ENCODE measurements at regions not wholly inside any gene's neighbourhood (a gene's known extent, or its start where the extent isn't known, plus 50 kb on each side); places are given as distances from the start of the nearest gene placed in this dataset.

GRCh38 chr2:239826786-239827522 lies 198.2 kb downstream of the NDUFA10 start:
- 94 to 95% methylated on average over 21 of the region's 21 CpGs for WGBS, 2 experiments
- H3K36me3 ChIP-seq (ENCODE audit: control insufficient read depth, insufficient read depth, low read length), result no peaks in the 10 kb centered on the region
- H3K4me1 ChIP-seq (ENCODE audit: control insufficient read depth, insufficient read depth, low read length), result no peaks in the 10 kb centered on the region
- H3K27ac ChIP-seq (ENCODE audit: insufficient read depth, low read depth, low read length, poor library complexity, severe bottlenecking), result no peak overlapping the region
- H3K27me3 ChIP-seq (ENCODE audit: control insufficient read depth, insufficient read depth, low read length, poor library complexity, severe bottlenecking), result no peaks in the 10 kb centered on the region
- no peaks in the 10 kb centered on the region for H3K9me3 ChIP-seq (ENCODE audit: control insufficient read depth, low read length)
- H3K4me3 ChIP-seq (ENCODE audit: insufficient read depth, low read depth, low read length), result no peak overlapping the region

- WGBS, 2 experiments, result 95 to 97% methylated on average over 13 of the region's 13 CpGs
- Histone ChIP-seq H3K4me1 (ENCODE audit: control insufficient read depth, insufficient read depth, low read length) (no peaks in the 10 kb centered on the region), H3K9me3 (ENCODE audit: control insufficient read depth, low read length) (no peaks in the 10 kb centered on the region), H3K36me3 (ENCODE audit: control insufficient read depth, insufficient read depth, low read length) (no peaks in the 10 kb centered on the region), H3K27me3 (ENCODE audit: control insufficient read depth, insufficient read depth, low read length, poor library complexity, severe bottlenecking) (no peaks in the 10 kb centered on the region), H3K4me3 (ENCODE audit: insufficient read depth, low read depth, low read length) (no peak overlapping the region), H3K27ac (ENCODE audit: insufficient read depth, low read depth, low read length, poor library complexity, severe bottlenecking) (no peak overlapping the region)
Measured at GRCh38 chr2:239826376-239826775, 198.8 kb downstream of the NDUFA10 start.

GRCh38 chr2:239825705-239825979 lies 199.5 kb downstream of the NDUFA10 start:
- H3K27ac ChIP-seq (ENCODE audit: insufficient read depth, low read depth, low read length, poor library complexity, severe bottlenecking), result no peak overlapping the region
- H3K4me1 ChIP-seq (ENCODE audit: control insufficient read depth, insufficient read depth, low read length), result no peaks in the 10 kb centered on the region
- no peaks in the 10 kb centered on the region for H3K9me3 ChIP-seq (ENCODE audit: control insufficient read depth, low read length)
- H3K36me3 ChIP-seq (ENCODE audit: control insufficient read depth, insufficient read depth, low read length), result no peaks in the 10 kb centered on the region
- H3K27me3 ChIP-seq (ENCODE audit: control insufficient read depth, insufficient read depth, low read length, poor library complexity, severe bottlenecking), result no peaks in the 10 kb centered on the region
- no peak overlapping the region for H3K4me3 ChIP-seq (ENCODE audit: insufficient read depth, low read depth, low read length)
- WGBS, 2 experiments, result 93 to 96% methylated on average over 5 of the region's 5 CpGs

GRCh38 chr2:239824866-239825704 lies 200.1 kb downstream of the NDUFA10 start:
- Histone ChIP-seq H3K4me1 (ENCODE audit: control insufficient read depth, insufficient read depth, low read length) (no peaks in the 10 kb centered on the region), H3K27ac (ENCODE audit: insufficient read depth, low read depth, low read length, poor library complexity, severe bottlenecking) (no peak overlapping the region), H3K4me3 (ENCODE audit: insufficient read depth, low read depth, low read length) (no peak overlapping the region), H3K36me3 (ENCODE audit: control insufficient read depth, insufficient read depth, low read length) (no peaks in the 10 kb centered on the region), H3K9me3 (ENCODE audit: control insufficient read depth, low read length) (no peaks in the 10 kb centered on the region), H3K27me3 (ENCODE audit: control insufficient read depth, insufficient read depth, low read length, poor library complexity, severe bottlenecking) (no peaks in the 10 kb centered on the region)
- 87 to 91% methylated on average over 17 of the region's 17 CpGs for WGBS, 2 experiments

GRCh38 chr2:239824046-239824694 lies 201.0 kb downstream of the NDUFA10 start:
- Histone ChIP-seq H3K27ac (ENCODE audit: insufficient read depth, low read depth, low read length, poor library complexity, severe bottlenecking) (no peak overlapping the region), H3K36me3 (ENCODE audit: control insufficient read depth, insufficient read depth, low read length) (no peaks in the 10 kb centered on the region), H3K4me3 (ENCODE audit: insufficient read depth, low read depth, low read length) (no peak overlapping the region), H3K4me1 (ENCODE audit: control insufficient read depth, insufficient read depth, low read length) (no peaks in the 10 kb centered on the region), H3K9me3 (ENCODE audit: control insufficient read depth, low read length) (no peaks in the 10 kb centered on the region), H3K27me3 (ENCODE audit: control insufficient read depth, insufficient read depth, low read length, poor library complexity, severe bottlenecking) (no peaks in the 10 kb centered on the region)
- WGBS, 2 experiments, result 73 to 74% methylated on average over 11 of the region's 11 CpGs

- Histone ChIP-seq H3K4me1 (ENCODE audit: control insufficient read depth, insufficient read depth, low read length) (no peaks in the 10 kb centered on the region), H3K36me3 (ENCODE audit: control insufficient read depth, insufficient read depth, low read length) (no peaks in the 10 kb centered on the region), H3K27me3 (ENCODE audit: control insufficient read depth, insufficient read depth, low read length, poor library complexity, severe bottlenecking) (no peaks in the 10 kb centered on the region), H3K4me3 (ENCODE audit: insufficient read depth, low read depth, low read length) (no peak overlapping the region), H3K27ac (ENCODE audit: insufficient read depth, low read depth, low read length, poor library complexity, severe bottlenecking) (no peak overlapping the region), H3K9me3 (ENCODE audit: control insufficient read depth, low read length) (no peaks in the 10 kb centered on the region)
- WGBS, 2 experiments, result 91 to 94% methylated on average over 16 of the region's 16 CpGs
Measured at GRCh38 chr2:239822146-239822831, 202.9 kb downstream of the NDUFA10 start.

- no peaks in the 10 kb centered on the region for H3K4me1 ChIP-seq (ENCODE audit: control insufficient read depth, insufficient read depth, low read length)
- 84 to 86% methylated on average over 4 of the region's 4 CpGs for WGBS, 2 experiments
- no peak overlapping the region for H3K4me3 ChIP-seq (ENCODE audit: insufficient read depth, low read depth, low read length)
- no peaks in the 10 kb centered on the region for H3K9me3 ChIP-seq (ENCODE audit: control insufficient read depth, low read length)
- H3K27ac ChIP-seq (ENCODE audit: insufficient read depth, low read depth, low read length, poor library complexity, severe bottlenecking), result no peak overlapping the region
- no peaks in the 10 kb centered on the region for H3K27me3 ChIP-seq (ENCODE audit: control insufficient read depth, insufficient read depth, low read length, poor library complexity, severe bottlenecking)
- H3K36me3 ChIP-seq (ENCODE audit: control insufficient read depth, insufficient read depth, low read length), result no peaks in the 10 kb centered on the region
Measured at GRCh38 chr2:239821694-239822075, 203.5 kb downstream of the NDUFA10 start.

- H3K4me3 ChIP-seq (ENCODE audit: insufficient read depth, low read depth, low read length), result no peak overlapping the region
- no peaks in the 10 kb centered on the region for H3K36me3 ChIP-seq (ENCODE audit: control insufficient read depth, insufficient read depth, low read length)
- no peaks in the 10 kb centered on the region for H3K27me3 ChIP-seq (ENCODE audit: control insufficient read depth, insufficient read depth, low read length, poor library complexity, severe bottlenecking)
- no peaks in the 10 kb centered on the region for H3K9me3 ChIP-seq (ENCODE audit: control insufficient read depth, low read length)
- no peak overlapping the region for H3K27ac ChIP-seq (ENCODE audit: insufficient read depth, low read depth, low read length, poor library complexity, severe bottlenecking)
- no peaks in the 10 kb centered on the region for H3K4me1 ChIP-seq (ENCODE audit: control insufficient read depth, insufficient read depth, low read length)
- WGBS, 2 experiments, result 85 to 87% methylated on average over 16 of the region's 16 CpGs
Measured at GRCh38 chr2:239820836-239821693, 204.1 kb downstream of the NDUFA10 start.

GRCh38 chr2:239819974-239820555 lies 205.1 kb downstream of the NDUFA10 start:
- Histone ChIP-seq H3K9me3 (ENCODE audit: control insufficient read depth, low read length) (no peaks in the 10 kb centered on the region), H3K4me1 (ENCODE audit: control insufficient read depth, insufficient read depth, low read length) (no peaks in the 10 kb centered on the region), H3K27me3 (ENCODE audit: control insufficient read depth, insufficient read depth, low read length, poor library complexity, severe bottlenecking) (no peaks in the 10 kb centered on the region), H3K27ac (ENCODE audit: insufficient read depth, low read depth, low read length, poor library complexity, severe bottlenecking) (no peak overlapping the region), H3K4me3 (ENCODE audit: insufficient read depth, low read depth, low read length) (no peak overlapping the region), H3K36me3 (ENCODE audit: control insufficient read depth, insufficient read depth, low read length) (no peaks in the 10 kb centered on the region)
- WGBS, 2 experiments, result 87 to 89% methylated on average over 17 of the region's 17 CpGs
